HAP-1 (cell line): ENCODE measurements at regions not wholly inside any gene's neighbourhood (a gene's known extent, or its start where the extent isn't known, plus 50 kb on each side); places are given as distances from the start of the nearest gene placed in this dataset.

ENCODE experiments used
- DNase-seq, 2 experiments: peaks; one replicate each; pipeline ENCODE4 v3.0.0-alpha.2; 2016 to 2020; ENCODE audit warnings: low spot score in 2 of 2
- H3K27me3 ChIP-seq: fragments of 250-450 bp; sonication (Bioruptor Pico); 2 replicates; pipeline ENCODE4 v1.5.1; 2020; ENCODE audit warnings: low read depth, mild to moderate bottlenecking, moderate library complexity
- H3K36me3 ChIP-seq: fragments of 250-450 bp; sonication (Bioruptor Pico); replicated peaks from 2 replicates; pipeline ENCODE4 v1.5.1; 2020; ENCODE audit warnings: mild to moderate bottlenecking
- H3K4me1 ChIP-seq: fragments of 250-450 bp; sonication (Bioruptor Pico); 2 replicates; pipeline ENCODE4 v1.5.1; 2020; ENCODE audit warnings: mild to moderate bottlenecking
- H3K4me3 ChIP-seq: fragments of 250-450 bp; sonication (Bioruptor Pico); 2 replicates; pipeline ENCODE4 v1.5.1; 2020; ENCODE audit warnings: mild to moderate bottlenecking, moderate library complexity
- H3K9me3 ChIP-seq: fragments of 250-450 bp; sonication (Bioruptor Pico); 2 replicates; pipeline ENCODE4 v1.5.1; 2020; ENCODE audit warnings: mild to moderate bottlenecking, moderate library complexity
- in situ Hi-C: fragments of 300-500 bp; cut with MboI; formaldehyde crosslinking; loops from 3 replicates; pipeline ENCODE4 v1.14.3; 2020; ENCODE audit warnings: low sequenced_read_pairs, inconsistent platforms, mixed read lengths

DNA sequence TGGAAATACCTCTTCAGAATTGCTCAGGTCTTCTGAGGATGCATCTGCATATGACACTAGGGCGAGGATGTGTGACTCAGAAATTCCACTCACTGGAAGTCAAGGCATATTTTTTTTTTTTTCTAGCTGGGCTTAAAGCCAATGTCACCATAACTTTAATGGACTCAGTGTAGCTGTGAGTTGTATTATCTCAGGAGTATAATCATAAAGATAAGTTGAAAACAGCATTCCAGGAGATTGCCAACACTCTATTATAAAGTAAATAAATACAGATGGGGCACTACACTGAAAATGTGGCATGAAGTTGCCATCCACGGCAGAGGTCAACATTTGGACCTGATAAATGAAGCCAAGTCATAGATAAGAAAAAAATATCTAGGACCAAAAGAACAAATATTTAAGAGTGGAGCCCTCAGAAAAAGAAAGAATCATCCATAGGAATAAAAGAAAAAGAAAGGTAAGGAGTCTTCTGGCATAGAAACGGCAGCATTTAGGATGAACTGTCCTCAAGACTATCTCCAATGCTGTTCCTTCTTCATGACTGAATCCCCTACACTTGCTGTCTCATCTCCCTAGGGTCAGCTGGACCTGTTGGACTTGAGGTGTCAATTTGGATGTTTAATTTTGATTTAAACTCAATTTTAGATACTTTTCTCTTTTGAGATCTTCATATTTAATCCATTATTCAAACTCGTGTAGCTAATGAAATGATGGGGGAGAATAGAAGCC lies 72.9 kb upstream of the CAV2 start:
- Histone ChIP-seq H3K36me3 (no peaks in the 10 kb centered on the region), H3K27me3 (no peaks in the 10 kb centered on the region), H3K9me3 (no peaks in the 10 kb centered on the region; the same call in 1 of the 2 replicates), H3K4me3 (no peak overlapping the region), H3K4me1 (peaks cover 6% of the 10 kb centered on the region; the same call in 1 of the 2 replicates)
- DNase-seq, result no peak
- in situ Hi-C loops, result no loop called here

DNA sequence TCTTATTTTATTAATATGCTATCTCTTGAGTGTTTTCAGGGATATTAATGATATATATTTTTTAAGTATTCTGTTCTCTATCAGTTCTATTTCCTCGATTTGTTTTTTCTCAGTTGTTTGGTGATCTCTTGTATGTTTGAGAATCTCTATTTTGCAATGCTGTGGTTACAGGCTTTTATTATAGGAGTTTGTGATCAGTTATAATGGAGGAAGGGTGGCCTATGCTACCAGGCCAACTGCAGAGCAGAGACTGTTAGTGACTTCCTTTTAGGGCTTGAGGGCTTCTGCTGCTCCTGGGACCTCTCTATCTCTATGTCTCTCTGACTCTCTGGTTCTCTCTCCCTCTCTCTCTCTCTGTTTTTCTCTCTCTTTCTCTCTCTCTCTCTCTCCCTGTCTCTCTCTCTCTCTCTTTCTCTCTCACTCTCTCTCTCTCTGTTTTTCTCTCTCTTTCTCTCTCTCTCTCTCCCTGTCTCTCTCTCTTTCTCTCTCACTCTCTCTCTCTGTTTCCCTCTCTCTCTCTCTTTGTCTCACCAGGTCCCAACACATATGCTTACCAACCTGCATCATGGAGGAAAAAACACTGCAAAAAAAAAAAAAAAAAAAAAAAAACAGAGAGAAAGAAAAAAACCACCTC lies 69.4 kb upstream of the CAV2 start:
- H3K4me3 ChIP-seq, result no peak overlapping the region
- in situ Hi-C loops, result no loop called here
- no peaks in the 10 kb centered on the region for H3K27me3 ChIP-seq
- H3K4me1 ChIP-seq, result no peaks in the 10 kb centered on the region
- H3K36me3 ChIP-seq, result no peaks in the 10 kb centered on the region
- H3K9me3 ChIP-seq, result peaks cover 2% of the 10 kb centered on the region
- no peak for DNase-seq

DNA sequence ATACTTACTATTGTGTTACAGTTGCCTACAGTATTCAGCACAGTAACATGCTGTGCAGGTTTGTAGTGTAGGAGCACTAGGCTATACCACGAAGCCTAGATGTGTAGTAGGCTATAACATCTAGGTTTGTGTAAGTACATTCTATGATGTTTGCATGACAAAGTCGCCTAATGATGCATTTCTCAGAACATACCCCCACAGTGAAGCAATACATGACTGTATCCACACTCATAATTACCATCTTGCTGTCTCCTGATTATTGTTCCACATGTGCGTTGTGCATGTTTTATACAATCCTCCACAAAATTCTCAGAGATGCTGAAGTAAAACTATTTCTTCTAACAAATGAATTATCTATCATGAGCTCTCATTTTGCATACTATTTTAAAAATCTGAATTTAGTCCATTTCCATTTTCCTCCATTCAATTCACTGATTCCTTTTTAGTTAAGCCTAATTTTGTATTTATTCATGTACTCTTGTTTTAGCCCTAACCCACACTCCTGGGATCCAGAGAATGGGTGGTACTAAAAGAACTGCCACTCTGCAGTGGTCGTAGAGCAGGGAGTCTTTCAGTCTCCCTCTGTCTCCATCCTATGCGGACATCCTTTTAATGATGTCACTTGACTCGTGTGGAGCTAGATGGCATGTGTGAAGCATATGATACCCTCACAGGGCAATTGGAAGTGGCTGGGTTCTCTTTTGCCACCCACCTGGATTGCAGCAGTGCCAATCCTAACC lies 67.6 kb upstream of the CAV2 start:
- in situ Hi-C loops, result no loop called here
- H3K27me3 ChIP-seq, result no peaks in the 10 kb centered on the region
- no peak overlapping the region for H3K4me3 ChIP-seq
- H3K9me3 ChIP-seq, result peaks cover 2% of the 10 kb centered on the region
- no peaks in the 10 kb centered on the region for H3K36me3 ChIP-seq
- DNase-seq, result no peak
- no peaks in the 10 kb centered on the region for H3K4me1 ChIP-seq

DNA sequence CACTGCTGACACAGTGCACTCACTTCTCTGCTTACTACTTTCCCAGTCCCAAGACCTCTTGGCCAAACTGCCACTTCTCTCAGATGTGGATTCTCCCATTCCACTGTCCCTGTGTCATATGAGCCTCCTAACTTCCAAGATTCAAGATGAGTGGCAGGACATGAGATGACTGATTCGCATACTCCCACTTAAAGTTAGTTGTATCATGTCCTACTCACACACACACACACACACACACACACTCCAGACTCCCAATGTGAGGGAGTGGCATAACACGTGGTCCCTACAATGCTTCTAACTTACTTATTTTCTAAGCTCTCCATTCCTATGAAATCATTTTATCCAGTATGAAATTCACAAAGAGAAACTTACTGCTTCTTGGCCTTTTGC lies 67.0 kb upstream of the CAV2 start:
- Histone ChIP-seq H3K9me3 (peaks cover 2% of the 10 kb centered on the region), H3K4me3 (no peak overlapping the region), H3K4me1 (no peaks in the 10 kb centered on the region), H3K27me3 (no peaks in the 10 kb centered on the region), H3K36me3 (no peaks in the 10 kb centered on the region)
- in situ Hi-C loops, result no loop called here
- no peak for DNase-seq

DNA sequence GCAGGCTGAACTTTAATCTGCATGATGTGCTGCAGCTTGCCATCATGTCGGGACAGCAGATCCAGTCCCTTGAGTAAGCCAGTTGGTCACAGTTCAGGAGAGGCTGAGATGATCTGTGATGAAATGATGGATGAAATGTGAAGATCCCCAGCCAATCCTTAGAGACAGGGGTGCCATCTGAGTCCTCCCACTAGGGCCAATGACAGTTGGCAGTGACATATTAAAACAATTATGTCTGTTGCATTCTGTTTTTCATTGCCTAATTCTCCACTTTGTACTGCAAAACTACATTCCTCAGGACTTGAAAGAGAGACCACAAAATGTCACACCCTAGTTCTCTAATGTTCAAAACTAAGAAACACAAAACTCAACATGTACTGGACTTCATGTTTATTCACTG lies 66.3 kb upstream of the CAV2 start:
- no peak overlapping the region for H3K4me3 ChIP-seq
- no peaks in the 10 kb centered on the region for H3K36me3 ChIP-seq
- DNase-seq, result no peak
- H3K27me3 ChIP-seq, result no peaks in the 10 kb centered on the region
- H3K9me3 ChIP-seq, result peaks cover 2% of the 10 kb centered on the region
- no peaks in the 10 kb centered on the region for H3K4me1 ChIP-seq
- in situ Hi-C loops, result no loop called here

DNA sequence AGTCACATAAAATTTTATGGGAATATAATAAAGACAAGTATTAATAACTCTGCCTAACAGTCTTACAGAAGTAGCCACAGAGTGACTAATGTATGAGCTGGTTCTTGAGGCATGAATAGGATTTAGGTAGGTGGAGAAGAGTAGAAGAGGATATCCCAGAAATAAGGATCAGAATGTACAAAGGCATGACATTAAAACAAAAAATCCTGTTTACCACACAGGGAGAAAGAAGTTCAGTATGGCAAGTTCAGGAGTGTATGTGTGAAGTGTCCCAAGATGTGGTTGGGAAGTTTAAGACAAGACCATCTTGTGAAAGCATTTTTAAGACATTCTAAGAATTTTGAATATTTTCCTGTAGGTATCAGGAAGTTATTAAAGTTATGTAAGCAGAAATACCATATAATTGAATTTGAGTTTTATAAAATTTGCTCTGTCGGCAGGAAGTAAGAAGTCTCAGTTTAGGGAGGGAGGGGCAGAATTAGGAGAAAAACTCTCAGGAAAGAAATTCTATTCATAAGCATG lies 64.7 kb upstream of the CAV2 start:
- in situ Hi-C loops, result no loop called here
- Histone ChIP-seq H3K4me3 (no peak overlapping the region), H3K4me1 (no peaks in the 10 kb centered on the region), H3K27me3 (no peaks in the 10 kb centered on the region), H3K9me3 (peaks cover 2% of the 10 kb centered on the region), H3K36me3 (no peaks in the 10 kb centered on the region)
- DNase-seq, result no peak

DNA sequence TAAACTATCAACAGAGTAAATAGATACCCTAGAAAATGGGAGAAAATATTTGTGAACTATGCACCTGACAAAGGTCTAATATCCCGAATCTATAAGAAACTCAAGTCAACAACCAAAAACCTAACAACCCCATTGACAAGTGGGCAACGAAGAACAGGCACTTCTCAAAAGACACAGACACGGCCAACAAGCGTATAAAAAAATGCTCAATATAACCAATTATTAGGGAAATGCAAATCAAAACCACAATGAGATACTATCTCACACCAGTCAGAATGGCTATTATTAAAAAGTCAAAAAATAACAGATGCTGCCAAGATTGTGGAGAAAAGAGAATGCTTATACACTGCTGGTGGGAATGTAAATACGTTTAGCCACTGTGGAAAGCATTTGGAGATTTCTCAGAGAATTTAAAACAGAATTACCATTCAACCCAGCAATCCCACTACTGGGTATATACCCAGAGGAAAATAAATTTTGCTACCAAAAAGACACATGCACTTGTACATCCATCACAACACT lies 63.2 kb upstream of the CAV2 start:
- DNase-seq, result no peak
- Histone ChIP-seq H3K27me3 (no peaks in the 10 kb centered on the region), H3K4me3 (no peak overlapping the region), H3K9me3 (peaks cover 2% of the 10 kb centered on the region), H3K4me1 (no peaks in the 10 kb centered on the region), H3K36me3 (no peaks in the 10 kb centered on the region)
- in situ Hi-C loops, result no loop called here

DNA sequence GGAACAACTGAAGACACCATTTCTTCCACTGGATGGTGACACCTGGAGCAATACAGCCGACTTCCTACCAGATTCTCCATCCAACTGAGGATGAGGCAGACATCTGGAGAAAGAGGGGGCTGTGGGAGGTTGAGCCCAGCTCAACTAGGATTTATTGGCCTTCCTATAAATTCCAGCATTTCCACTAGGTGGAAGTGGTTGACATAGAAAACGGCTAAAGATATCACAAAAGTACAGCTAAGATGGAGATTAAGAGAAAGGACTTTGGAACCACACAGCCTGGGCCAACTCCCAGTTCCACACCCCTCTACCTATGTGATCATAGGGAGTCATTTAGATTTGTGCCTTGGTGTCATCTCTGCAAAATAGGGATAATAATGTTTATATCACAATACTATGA lies 61.3 kb upstream of the CAV2 start:
- Histone ChIP-seq H3K4me3 (no peak overlapping the region), H3K27me3 (no peaks in the 10 kb centered on the region), H3K36me3 (no peaks in the 10 kb centered on the region), H3K9me3 (peaks cover 2% of the 10 kb centered on the region), H3K4me1 (no peaks in the 10 kb centered on the region)
- in situ Hi-C loops, result no loop called here
- DNase-seq, result no peak

DNA sequence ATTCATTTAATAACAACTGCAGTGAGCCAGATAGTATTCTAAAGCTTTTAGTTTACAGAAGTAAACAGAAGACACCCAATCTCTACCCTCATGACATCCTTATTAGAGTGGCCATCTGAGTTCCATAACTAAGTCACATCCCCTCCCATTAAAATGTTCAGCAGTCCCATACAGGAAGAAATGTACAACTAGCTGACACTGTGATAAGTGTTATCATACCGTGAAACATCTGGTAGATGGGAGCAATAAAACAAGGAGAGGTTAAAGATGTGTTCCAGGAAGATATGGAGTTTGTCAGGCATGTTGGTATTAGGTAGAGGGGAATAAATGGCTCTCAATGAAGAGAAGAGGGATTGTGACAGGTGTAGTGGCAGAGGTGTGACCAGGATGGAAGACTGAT lies 60.5 kb upstream of the CAV2 start:
- DNase-seq, result no peak
- Histone ChIP-seq H3K27me3 (no peaks in the 10 kb centered on the region), H3K4me1 (no peaks in the 10 kb centered on the region), H3K4me3 (no peak overlapping the region), H3K9me3 (peaks cover under 1% of the 10 kb centered on the region), H3K36me3 (no peaks in the 10 kb centered on the region)
- in situ Hi-C loops, result no loop called here

DNA sequence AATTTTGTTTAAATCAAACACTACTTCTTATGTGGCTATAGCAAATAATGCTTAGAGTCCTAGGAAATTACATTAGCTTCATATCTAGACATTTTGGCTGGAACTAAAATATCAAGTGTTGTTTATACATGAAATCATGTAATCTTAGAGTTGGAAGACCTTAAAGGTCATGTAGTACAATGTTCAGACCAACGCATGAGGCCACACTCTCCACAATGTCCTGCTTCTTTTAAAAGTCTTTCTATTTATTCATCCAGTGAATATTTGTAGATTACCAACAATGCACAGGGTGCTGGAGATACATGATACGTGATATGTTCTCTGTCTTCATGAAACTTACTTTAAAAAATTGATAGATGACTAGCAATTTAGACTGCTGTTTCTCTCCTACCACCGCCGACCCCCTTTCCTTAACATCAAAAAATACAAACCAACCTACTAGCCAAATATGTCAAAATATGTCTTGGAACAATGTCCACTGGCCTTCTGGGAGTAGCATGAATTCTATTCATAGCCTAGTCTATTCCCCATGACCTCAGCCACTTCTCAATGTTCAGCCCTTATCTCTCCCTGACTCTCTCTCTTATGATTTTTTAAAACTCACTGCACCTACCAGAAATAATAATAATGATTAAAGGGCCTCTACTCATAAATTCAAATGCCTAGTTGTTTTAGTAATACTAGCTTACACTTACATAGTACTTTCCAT lies 59.5 kb upstream of the CAV2 start:
- no peak for DNase-seq
- in situ Hi-C loops, result no loop called here
- Histone ChIP-seq H3K4me3 (no peak overlapping the region), H3K27me3 (no peaks in the 10 kb centered on the region), H3K9me3 (no peaks in the 10 kb centered on the region), H3K4me1 (no peaks in the 10 kb centered on the region), H3K36me3 (no peaks in the 10 kb centered on the region)

DNA sequence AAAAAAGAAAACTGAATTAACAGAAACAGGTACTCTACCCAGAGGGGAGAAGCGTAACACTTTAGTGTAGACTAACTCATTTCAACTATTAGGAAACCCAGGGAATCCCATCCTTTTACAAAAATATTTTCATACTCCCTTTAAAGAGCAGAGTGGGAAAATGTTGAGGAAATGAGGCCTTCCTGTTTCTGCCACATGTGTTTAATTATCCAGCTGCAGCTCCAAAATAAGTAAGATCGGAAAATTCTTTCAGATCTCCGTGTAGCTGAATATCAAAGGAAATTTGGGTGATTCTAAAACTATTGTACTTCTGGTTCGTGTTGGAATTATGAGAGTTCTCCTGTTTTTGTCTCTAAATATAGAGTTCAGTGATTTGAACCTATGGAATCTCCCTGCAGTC lies 58.0 kb upstream of the CAV2 start:
- peaks cover 3% of the 10 kb centered on the region; the same call in 1 of the 2 replicates for H3K4me1 ChIP-seq
- DNase-seq, result no peak
- no peaks in the 10 kb centered on the region for H3K36me3 ChIP-seq
- no peaks in the 10 kb centered on the region for H3K27me3 ChIP-seq
- in situ Hi-C loops, result no loop called here
- no peaks in the 10 kb centered on the region for H3K9me3 ChIP-seq
- H3K4me3 ChIP-seq, result no peak overlapping the region

DNA sequence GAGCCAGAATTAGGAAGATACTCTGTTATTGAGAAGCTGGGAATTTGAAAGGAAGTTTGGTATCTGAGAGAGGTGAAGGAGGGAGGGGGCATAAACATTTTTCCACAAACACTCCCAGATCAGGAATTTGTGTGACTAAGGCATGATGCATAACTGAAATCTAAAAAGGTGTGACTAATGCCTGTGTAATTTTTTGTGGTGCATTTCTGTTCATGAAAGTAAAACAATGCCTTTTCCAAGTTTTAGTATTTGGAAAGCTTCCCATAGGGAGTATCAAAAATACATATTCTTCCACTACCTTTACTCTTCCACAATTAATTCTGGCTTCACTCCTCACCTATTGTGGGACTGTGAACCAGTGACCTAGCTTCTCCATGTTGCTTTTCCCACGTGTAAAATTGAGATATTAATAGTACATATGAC lies 56.4 kb upstream of the CAV2 start:
- DNase-seq, result no peak
- in situ Hi-C loops, result no loop called here
- H3K36me3 ChIP-seq, result no peaks in the 10 kb centered on the region
- H3K4me1 ChIP-seq, result peaks cover 3% of the 10 kb centered on the region; the same call in 1 of the 2 replicates
- H3K4me3 ChIP-seq, result no peak overlapping the region
- H3K27me3 ChIP-seq, result no peaks in the 10 kb centered on the region
- H3K9me3 ChIP-seq, result no peaks in the 10 kb centered on the region

DNA sequence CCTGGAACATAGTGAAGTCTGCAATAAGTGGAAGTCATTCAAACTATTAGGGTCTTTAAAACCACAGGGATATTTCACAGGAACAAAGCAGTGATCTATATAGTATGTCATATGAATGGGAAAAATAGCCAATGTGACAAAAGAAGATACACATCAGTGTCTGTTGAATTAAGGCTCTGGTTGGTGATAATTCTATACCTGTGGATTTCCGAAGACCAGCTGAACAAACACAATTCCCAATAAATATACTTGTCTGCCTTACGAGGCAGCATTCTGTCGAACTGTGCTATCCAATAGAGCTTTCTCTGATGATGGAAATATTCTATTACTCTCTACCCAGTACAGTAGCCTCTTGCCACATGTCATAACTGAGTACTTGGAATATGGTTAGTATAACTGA lies 55.9 kb upstream of the CAV2 start:
- in situ Hi-C loops, result no loop called here
- peaks cover 3% of the 10 kb centered on the region; the same call in 1 of the 2 replicates for H3K4me1 ChIP-seq

More for the DNA sequence above, 55.9 kb upstream of the CAV2 start:
- no peak for DNase-seq
- H3K27me3 ChIP-seq, result no peaks in the 10 kb centered on the region
- H3K4me3 ChIP-seq, result no peak overlapping the region
- H3K9me3 ChIP-seq, result no peaks in the 10 kb centered on the region
- no peaks in the 10 kb centered on the region for H3K36me3 ChIP-seq
